ENCODE measurements at regions not wholly inside any gene's neighbourhood (a gene's known extent, or its start where the extent isn't known, plus 50 kb on each side); places are given as distances from the start of the nearest gene placed in this dataset.

- TF ChIP-seq CTCF (IDR thresholded peaks at IDR 0.05; ENCODE audit: low read depth, low read length): no peak
- no peak for DNase-seq (ENCODE audit: low read depth, low spot score)
- in situ Hi-C loops (cut with HindIII; ENCODE audit: low sequenced_read_pairs): no loop called here
- no peak overlapping the region for H3K4me3 ChIP-seq (ENCODE audit: low read depth, low read length)
These were observed 188.8 kb upstream of the LMNTD1 start for GRCh38 chr12:25741917-25742316.

GRCh38 chr12:25743679-25744215 is 190.7 kb upstream of the LMNTD1 start:
- no peak overlapping the region for H3K4me3 ChIP-seq (ENCODE audit: low read depth, low read length)
- no peak for TF ChIP-seq CTCF (IDR thresholded peaks at IDR 0.05; ENCODE audit: low read depth, low read length)
- in situ Hi-C loops (cut with HindIII; ENCODE audit: low sequenced_read_pairs): no loop called here
- DNase-seq (ENCODE audit: low read depth, low spot score): no peak

GRCh38 chr12:25744313-25744712 is 191.2 kb upstream of the LMNTD1 start:
- no peak for TF ChIP-seq CTCF (IDR thresholded peaks at IDR 0.05; ENCODE audit: low read depth, low read length)
- in situ Hi-C loops (cut with HindIII; ENCODE audit: low sequenced_read_pairs): no loop called here
- no peak overlapping the region for H3K4me3 ChIP-seq (ENCODE audit: low read depth, low read length)
- DNase-seq (ENCODE audit: low read depth, low spot score): no peak

- no peak for DNase-seq (ENCODE audit: low read depth, low spot score)
- no peak overlapping the region for H3K4me3 ChIP-seq (ENCODE audit: low read depth, low read length)
- no peak for TF ChIP-seq CTCF (IDR thresholded peaks at IDR 0.05; ENCODE audit: low read depth, low read length)
- in situ Hi-C loops (cut with HindIII; ENCODE audit: low sequenced_read_pairs): no loop called here
These were observed 192.2 kb upstream of the LMNTD1 start for GRCh38 chr12:25745281-25745680.

GRCh38 chr12:25746131-25746530 is 193.0 kb upstream of the LMNTD1 start:
- DNase-seq (ENCODE audit: low read depth, low spot score): no peak
- H3K4me3 ChIP-seq (ENCODE audit: low read depth, low read length): no peak overlapping the region
- no peak for TF ChIP-seq CTCF (IDR thresholded peaks at IDR 0.05; ENCODE audit: low read depth, low read length)
- in situ Hi-C loops (cut with HindIII; ENCODE audit: low sequenced_read_pairs): no loop called here

GRCh38 chr12:25752710-25753309 is 199.7 kb upstream of the LMNTD1 start:
- TF ChIP-seq CTCF (IDR thresholded peaks at IDR 0.05; ENCODE audit: low read depth, low read length): no peak
- no peak overlapping the region for H3K4me3 ChIP-seq (ENCODE audit: low read depth, low read length)
- no peak for DNase-seq (ENCODE audit: low read depth, low spot score)
- in situ Hi-C loops (cut with HindIII; ENCODE audit: low sequenced_read_pairs): no loop called here
